GM10266 (cell line): ENCODE measurements at regions not wholly inside any gene's neighbourhood (a gene's known extent, or its start where the extent isn't known, plus 50 kb on each side); places are given as distances from the start of the nearest gene placed in this dataset.

ENCODE experiments used
- DNase-seq: peaks from one replicate; pipeline ENCODE4 v3.0.0; 2012; ENCODE audit errors: extremely low spot score
- TF ChIP-seq, protein P1 (sequence below): IDR thresholded peaks from 2 replicates; pipeline ENCODE4 v1.5.1; 2012; ENCODE audit warnings: mild to moderate bottlenecking, low read depth; ENCODE audit not compliant: control insufficient read depth, insufficient read depth; ENCODE audit errors: missing control alignments

DNA sequence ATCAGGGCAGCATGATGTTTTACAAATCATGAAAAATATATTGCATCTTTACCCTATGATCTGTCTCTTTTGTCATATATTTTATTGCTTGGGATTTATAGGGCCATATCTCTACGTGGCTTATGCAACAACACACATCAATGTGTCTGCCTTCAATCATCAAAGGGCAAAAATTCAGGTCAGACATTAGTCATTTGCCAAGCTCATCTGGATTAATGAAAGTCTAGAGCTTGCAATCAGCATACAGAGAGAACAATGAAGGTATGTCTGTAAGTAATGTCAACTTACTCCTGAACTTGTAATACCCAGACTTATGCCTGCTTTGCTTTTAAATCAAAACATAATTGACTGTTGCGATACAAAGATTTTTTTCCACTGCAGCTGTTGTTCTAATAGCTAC lies 282.7 kb downstream of the HAO1 start:
- DNase-seq, result no peak
- TF ChIP-seq, protein P1, sequence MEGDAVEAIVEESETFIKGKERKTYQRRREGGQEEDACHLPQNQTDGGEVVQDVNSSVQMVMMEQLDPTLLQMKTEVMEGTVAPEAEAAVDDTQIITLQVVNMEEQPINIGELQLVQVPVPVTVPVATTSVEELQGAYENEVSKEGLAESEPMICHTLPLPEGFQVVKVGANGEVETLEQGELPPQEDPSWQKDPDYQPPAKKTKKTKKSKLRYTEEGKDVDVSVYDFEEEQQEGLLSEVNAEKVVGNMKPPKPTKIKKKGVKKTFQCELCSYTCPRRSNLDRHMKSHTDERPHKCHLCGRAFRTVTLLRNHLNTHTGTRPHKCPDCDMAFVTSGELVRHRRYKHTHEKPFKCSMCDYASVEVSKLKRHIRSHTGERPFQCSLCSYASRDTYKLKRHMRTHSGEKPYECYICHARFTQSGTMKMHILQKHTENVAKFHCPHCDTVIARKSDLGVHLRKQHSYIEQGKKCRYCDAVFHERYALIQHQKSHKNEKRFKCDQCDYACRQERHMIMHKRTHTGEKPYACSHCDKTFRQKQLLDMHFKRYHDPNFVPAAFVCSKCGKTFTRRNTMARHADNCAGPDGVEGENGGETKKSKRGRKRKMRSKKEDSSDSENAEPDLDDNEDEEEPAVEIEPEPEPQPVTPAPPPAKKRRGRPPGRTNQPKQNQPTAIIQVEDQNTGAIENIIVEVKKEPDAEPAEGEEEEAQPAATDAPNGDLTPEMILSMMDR, result no peak

DNA sequence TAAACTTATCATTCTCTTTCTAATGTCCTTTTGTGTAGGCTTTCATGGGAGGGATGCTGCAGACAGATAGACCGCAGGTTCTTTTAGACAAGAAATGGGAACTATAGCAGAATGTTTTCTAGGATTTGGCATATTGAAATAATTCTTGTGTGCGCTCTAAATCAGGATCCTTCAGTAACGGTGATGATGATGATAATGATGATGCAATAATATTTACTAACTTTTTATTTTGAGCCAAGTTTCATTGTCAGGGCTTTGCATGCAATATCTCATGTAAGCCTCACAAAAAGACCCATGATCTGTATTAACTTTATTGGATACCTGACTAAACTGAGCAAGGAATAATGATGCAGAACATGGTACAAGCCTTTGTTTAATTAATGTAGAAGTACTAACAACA lies 280.1 kb downstream of the HAO1 start:
- no peak for DNase-seq
- TF ChIP-seq, protein P1, result no peak

DNA sequence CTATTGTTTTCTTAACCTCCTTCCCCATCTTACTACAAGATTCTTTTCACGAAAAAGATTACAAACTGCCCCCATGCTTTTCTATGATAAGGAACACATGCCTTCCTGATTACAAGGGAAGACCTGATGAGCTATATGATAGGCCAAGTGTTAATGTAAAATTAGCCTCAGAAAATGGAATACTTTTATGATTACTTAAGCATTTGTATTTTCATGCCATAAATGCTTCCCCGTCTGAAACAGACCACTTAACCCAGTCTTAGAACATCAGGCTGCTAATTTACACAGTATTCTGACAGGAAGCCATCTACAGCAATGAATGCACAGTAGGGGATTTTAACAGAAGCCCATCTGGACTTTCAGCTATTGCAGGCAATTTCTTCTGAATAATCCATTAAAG lies 274.9 kb downstream of the HAO1 start:
- TF ChIP-seq, protein P1, result no peak
- DNase-seq, result no peak

DNA sequence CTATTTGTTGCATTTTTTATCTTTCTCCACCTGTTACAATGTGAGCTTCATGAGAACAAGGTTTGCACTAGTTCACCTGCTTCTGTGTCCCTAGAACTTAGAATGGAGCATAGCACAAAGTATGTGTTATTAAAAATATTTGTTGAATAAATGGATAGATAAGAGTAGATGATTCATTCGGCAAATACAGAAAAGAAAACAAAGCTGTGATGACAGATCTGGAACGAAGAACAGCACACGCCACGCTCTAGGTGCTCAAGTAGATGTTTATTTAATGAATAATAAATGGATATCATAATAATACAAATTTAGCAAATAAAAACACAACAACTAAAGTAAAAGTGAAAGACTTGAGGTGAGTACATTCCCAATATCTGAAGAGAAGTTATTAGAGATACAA lies 273.1 kb downstream of the HAO1 start:
- no peak for DNase-seq
- TF ChIP-seq, protein P1, result no peak

DNA sequence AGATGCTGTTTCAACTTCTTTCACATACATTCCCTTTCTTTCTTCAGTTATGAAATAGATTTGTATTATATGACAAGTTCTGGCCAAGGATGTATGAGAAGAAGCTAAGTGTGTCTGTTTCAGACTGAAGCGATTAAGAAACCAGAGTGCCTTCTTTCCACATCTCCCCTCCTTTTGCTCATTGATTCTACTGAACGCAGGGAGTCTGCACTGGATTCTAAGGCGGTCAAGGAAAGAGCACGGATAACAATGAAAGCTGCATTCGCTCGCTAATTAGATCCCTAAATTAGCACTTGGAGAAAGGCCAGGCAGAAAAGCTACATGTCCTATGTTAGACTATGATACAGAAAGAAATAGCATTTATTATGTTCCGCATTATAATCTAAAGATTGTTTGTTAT lies 267.7 kb downstream of the HAO1 start:
- TF ChIP-seq, protein P1, result no peak
- DNase-seq, result no peak

DNA sequence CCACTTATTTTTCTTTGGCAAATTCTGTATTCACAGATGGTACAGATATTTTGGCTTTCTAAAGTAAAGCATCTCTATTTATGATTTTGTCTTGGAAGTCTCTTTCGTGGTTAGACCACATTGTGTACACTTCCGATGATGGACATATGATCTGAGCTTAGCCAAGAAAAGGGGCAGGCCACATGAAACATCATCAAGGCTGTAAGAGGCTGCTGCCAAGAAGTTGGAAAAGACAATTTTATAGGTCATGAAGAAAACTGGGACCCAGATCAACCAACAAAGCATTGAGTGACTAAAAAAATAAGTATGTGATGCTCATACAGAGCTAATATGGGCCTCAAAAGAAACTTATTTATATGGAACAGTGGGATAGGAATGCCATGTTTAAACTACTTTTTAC lies 266.4 kb downstream of the HAO1 start:
- DNase-seq, result no peak
- TF ChIP-seq, protein P1, result no peak

DNA sequence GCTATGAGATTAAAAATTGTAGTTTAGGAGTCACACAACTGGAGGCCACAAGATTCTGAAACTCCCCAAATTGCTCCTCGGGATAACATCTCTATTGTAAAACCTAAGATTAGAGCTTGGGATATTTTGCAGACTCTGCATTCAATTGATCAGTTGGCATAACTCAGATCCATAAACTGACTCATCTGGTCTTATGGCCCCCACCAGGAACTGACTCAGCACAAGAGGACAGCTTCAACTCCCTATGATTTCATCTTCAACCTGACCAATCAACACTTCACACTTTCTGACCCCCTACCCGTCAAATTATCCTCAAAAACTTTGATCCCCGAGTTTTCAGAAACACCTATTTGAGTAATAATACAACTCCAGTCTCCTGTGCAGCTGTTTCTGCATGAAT lies 257.3 kb downstream of the HAO1 start:
- DNase-seq, result no peak
- TF ChIP-seq, protein P1, result no peak

DNA sequence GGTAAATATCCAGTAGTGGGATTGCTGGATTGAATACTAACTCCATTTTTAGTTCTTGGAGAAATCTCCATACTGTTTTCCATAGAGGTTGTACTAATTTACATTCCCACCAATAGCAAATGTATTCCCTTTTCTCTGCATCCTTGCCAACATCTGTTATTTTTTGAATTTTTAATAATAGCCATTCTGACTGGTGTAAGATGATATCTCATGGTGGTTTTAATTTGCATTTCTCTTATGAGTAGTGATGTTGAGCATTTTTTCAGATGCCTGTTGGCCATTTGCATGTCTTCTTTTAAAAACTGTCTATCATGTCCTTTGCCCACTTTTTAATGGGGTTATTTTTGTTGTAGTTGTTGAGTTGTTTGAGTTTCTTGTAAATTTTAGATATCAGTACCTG lies 253.2 kb downstream of the HAO1 start:
- TF ChIP-seq, protein P1, result no peak

More for the DNA sequence above, 253.2 kb downstream of the HAO1 start:
- no peak for DNase-seq
